Bronchial epithelial cell (primary cell): ENCODE measurements at regions not wholly inside any gene's neighbourhood (a gene's known extent, or its start where the extent isn't known, plus 50 kb on each side); places are given as distances from the start of the nearest gene placed in this dataset.
A peak's percentile ranks its signal among the peaks of the same experiment; 100 is the strongest.

Experiments used
- DNase-seq: peaks from one replicate; pipeline ENCODE4 v3.0.0-alpha.2; 2010; ENCODE audit warnings: low read depth
- FAIRE-seq: peaks from 2 replicates; lab custom pipeline; 2011; peaks lifted over from hg19 to GRCh38; lab: Jason Lieb, UNC
- H3K27me3 ChIP-seq: 2 replicates; pipeline ENCODE4 v1.5.1; 2011; ENCODE audit warnings: low read length; ENCODE audit not compliant: control insufficient read depth, insufficient read depth
- H3K36me3 ChIP-seq: 2 replicates; pipeline ENCODE4 v1.5.1; 2011; ENCODE audit warnings: low read length; ENCODE audit not compliant: control insufficient read depth, insufficient read depth
- H3K4me3 ChIP-seq: 2 replicates; pipeline ENCODE4 v1.5.1; 2011; ENCODE audit warnings: mild to moderate bottlenecking, low read depth, low read length, control low read depth
- TF ChIP-seq, protein P1 (sequence below): IDR thresholded peaks from 2 replicates; pipeline ENCODE4 v1.5.1; 2011; ENCODE audit warnings: mild to moderate bottlenecking, moderate library complexity, low read length, control low read depth, inconsistent platforms; ENCODE audit not compliant: insufficient read depth, severe bottlenecking

DNA sequence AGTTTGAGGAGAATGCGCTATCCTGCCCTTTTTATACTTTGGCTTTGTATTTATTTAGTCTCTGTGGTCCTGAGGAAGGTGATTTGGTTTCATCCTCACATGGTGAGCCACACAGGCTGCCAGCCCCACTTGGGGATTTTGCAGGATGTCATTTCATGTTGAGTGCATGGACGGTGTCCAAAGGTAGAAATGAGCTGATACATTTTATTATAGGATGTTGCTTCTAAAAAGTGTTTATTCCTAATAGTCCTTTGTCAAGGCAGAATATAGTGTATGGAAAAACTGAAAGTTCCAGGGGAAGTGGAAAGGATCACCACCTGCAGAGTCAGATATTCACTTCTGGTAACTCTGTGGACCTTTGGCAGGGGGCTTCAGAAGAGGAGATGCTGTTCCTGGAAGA is 434.6 kb downstream of the CD109 start:
- Histone ChIP-seq H3K4me3 (no peak overlapping the region), H3K36me3 (no peaks in the 10 kb centered on the region), H3K27me3 (peaks cover 3% of the 10 kb centered on the region)
- FAIRE-seq (no peak), DNase-seq (no peak)
- TF ChIP-seq, protein P1, sequence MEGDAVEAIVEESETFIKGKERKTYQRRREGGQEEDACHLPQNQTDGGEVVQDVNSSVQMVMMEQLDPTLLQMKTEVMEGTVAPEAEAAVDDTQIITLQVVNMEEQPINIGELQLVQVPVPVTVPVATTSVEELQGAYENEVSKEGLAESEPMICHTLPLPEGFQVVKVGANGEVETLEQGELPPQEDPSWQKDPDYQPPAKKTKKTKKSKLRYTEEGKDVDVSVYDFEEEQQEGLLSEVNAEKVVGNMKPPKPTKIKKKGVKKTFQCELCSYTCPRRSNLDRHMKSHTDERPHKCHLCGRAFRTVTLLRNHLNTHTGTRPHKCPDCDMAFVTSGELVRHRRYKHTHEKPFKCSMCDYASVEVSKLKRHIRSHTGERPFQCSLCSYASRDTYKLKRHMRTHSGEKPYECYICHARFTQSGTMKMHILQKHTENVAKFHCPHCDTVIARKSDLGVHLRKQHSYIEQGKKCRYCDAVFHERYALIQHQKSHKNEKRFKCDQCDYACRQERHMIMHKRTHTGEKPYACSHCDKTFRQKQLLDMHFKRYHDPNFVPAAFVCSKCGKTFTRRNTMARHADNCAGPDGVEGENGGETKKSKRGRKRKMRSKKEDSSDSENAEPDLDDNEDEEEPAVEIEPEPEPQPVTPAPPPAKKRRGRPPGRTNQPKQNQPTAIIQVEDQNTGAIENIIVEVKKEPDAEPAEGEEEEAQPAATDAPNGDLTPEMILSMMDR = no peak

DNA sequence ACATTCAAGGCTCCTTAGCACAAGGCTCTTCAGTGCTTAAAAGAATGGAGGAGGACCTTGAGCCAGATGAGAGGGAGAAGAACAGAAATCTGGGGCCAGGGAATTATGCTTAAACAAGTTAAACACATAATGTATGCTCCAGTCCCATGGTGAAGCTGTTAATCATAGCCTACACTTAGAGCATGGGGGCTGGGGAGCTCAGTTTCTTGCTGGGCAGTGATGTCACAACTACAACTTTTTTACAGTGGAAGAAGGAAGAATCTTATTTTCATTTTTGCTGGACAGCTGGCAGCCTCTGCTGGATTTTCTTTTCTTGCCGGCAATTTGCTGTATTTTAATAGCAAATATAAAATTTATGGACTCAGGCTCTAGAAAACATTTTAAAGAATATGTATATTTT is 432.5 kb downstream of the CD109 start:
- Histone ChIP-seq H3K27me3 (peaks cover 3% of the 10 kb centered on the region), H3K4me3 (no peak overlapping the region), H3K36me3 (no peaks in the 10 kb centered on the region)
- DNase-seq (peak; percentile 1), FAIRE-seq (no peak)
- TF ChIP-seq, protein P1 = no peak

DNA sequence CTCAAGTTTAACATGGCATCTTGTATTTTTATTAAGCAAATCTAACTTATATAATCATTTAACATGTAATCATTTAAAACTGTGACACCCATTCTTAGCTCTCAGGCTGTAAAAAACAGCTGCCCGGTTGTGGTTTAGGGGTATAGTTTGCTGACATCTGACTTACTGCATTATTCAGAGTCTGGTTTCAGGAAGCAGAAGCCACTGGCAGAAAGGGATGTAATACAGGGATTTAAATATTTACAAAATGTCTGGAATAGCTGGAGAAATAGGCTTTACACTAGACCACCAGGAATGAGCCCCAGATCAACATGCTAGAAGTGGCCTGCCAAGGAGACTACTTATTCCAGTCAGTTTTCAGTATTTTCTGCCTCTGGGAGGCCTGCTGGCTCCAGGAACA is 421.1 kb downstream of the CD109 start:
- TF ChIP-seq, protein P1 = no peak
- DNase-seq (no peak), FAIRE-seq (no peak)
- Histone ChIP-seq H3K4me3 (no peak overlapping the region), H3K36me3 (no peaks in the 10 kb centered on the region), H3K27me3 (no peaks in the 10 kb centered on the region)

DNA sequence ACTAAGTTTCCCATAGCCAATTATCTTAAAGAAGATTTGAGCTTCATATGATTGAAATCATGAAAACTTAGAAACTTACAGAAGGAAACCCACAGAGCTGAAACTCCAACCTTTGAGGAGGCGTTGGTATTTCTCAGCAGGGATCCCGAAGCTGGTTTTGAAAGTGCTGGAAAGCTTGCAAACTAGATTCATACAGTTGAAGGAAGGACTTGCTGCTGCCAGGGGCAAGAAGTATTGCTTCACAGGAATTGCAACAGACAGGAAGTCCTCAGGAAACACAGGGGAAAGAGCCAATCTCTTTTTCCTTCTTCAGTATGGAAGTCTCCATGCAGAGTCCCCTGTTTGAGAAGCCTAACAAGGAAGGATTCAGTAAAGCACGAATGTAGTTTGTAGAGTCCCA is 419.7 kb downstream of the CD109 start:
- FAIRE-seq = no peak
- Histone ChIP-seq H3K4me3 (no peak overlapping the region), H3K27me3 (no peaks in the 10 kb centered on the region), H3K36me3 (no peaks in the 10 kb centered on the region)
- TF ChIP-seq, protein P1 = no peak
- peak; percentile 37 for DNase-seq

DNA sequence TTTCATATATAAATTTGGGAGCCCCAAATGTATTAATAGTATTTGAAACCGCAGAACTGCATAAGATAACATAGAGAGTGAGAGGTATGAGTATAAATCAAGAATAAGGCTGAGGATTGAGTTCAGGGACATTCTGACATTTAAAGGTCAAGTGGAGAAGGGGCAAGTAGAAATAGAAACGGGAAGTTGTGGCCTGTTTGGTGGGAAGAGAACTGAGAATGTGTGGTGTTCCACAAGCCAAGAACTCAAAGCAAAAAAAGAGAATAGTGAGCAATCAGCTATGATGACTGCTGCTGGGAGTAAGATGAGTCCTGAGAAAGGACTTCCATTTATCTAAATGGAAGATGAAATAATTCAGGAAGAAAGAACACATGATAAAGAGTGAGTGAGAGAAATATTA is 418.4 kb downstream of the CD109 start:
- no peaks in the 10 kb centered on the region for H3K27me3 ChIP-seq
- FAIRE-seq (no peak), DNase-seq (no peak)
- TF ChIP-seq, protein P1 = no peak
- H3K36me3 ChIP-seq = no peaks in the 10 kb centered on the region
- H3K4me3 ChIP-seq = no peak overlapping the region

DNA sequence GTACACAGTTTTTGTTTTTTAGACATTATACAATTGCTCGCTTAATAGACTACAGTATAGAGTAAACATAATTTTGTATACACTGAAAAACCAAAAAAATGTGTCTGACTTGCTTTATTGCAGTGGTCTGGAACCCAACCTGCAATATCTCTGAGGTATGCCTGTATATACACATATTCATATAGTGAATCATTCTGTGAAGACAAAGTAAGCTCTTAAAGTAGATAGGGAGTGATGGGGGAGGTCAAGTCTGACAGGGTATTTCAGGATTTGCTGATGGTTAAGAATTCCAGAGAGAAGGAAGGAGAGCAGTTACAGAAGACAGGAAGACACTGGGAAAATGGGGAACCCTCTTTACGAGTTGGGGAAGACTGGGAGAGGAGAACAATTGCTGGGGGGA is 417.9 kb downstream of the CD109 start:
- TF ChIP-seq, protein P1 = no peak
- DNase-seq (peak; percentile 2), FAIRE-seq (no peak)
- no peaks in the 10 kb centered on the region for H3K27me3 ChIP-seq
- no peaks in the 10 kb centered on the region for H3K36me3 ChIP-seq
- no peak overlapping the region for H3K4me3 ChIP-seq
